22Rv1 (cell line): ENCODE measurements at regions not wholly inside any gene's neighbourhood (a gene's known extent, or its start where the extent isn't known, plus 50 kb on each side); places are given as distances from the start of the nearest gene placed in this dataset.
"Not testable (repeated sequence)": the region's sequence is repeated elsewhere in the genome, so short reads cannot be mapped to it uniquely, and the experiment has no call there.

Experiments used
- CTCF ChIP-seq: fragments of 450-650 bp; IDR thresholded peaks from 2 replicates; pipeline ENCODE4 v1.5.1; 2017; ENCODE audit warnings: mild to moderate bottlenecking
- ZFX ChIP-seq: fragments of 450-650 bp; IDR thresholded peaks from 2 replicates; pipeline ENCODE4 v1.6.1; 2017; ENCODE audit warnings: antibody characterized with exemption, borderline replicate concordance

- not testable (repeated sequence) for TF ChIP-seq CTCF, ZFX
These were observed 83.2 kb upstream of the ROPN1 start for GRCh38 chr3:124075090-124075489.
